Activated CD8-positive, alpha-beta T cell treated with anti-CD3 and anti-CD28 coated beads, Interleukin-2, amount 10 ng/mL, durations not matched to agents 7 days and 5 days (primary cell): ENCODE measurements at regions not wholly inside any gene's neighbourhood (a gene's known extent, or its start where the extent isn't known, plus 50 kb on each side); places are given as distances from the start of the nearest gene placed in this dataset.

Experiments used
- ATAC-seq: fragments of 150-1000 bp; cut with Tn5 transposase; one replicate; pipeline ENCODE4 v1.10.0; 2021; ENCODE audit warnings: moderate library complexity
- CTCF ChIA-PET: fragments of 350-600 bp; sonication (Branson Sonifier 250); formaldehyde crosslinking; loops from one replicate; lab custom pipeline; 2021; ENCODE audit warnings: antibody characterized with exemption; lab: Charles Lee
- POLR2A ChIA-PET: fragments of 350-600 bp; sonication (Branson Sonifier 250); formaldehyde crosslinking; loops from one replicate; lab custom pipeline; 2021; ENCODE audit warnings: antibody characterized with exemption; lab: Charles Lee
- DNase-seq: peaks from one replicate; pipeline ENCODE4 v3.0.0-alpha.2; 2020
- H3K27ac Mint-ChIP-seq: one replicate; pipeline ENCODE4 v1.8.0; 2021; ENCODE audit warnings: mild to moderate bottlenecking, mixed read lengths
- H3K27me3 Mint-ChIP-seq: one replicate; pipeline ENCODE4 v1.8.0; 2021; ENCODE audit warnings: low read depth, mixed read lengths
- H3K36me3 Mint-ChIP-seq: one replicate; pipeline ENCODE4 v1.8.0; 2021; ENCODE audit warnings: low read depth, mixed read lengths
- H3K4me1 Mint-ChIP-seq: one replicate; pipeline ENCODE4 v1.8.0; 2021; ENCODE audit warnings: low read depth, mixed read lengths
- H3K4me3 Mint-ChIP-seq: one replicate; pipeline ENCODE4 v1.8.0; 2021; ENCODE audit warnings: mild to moderate bottlenecking, mixed read lengths
- H3K9me3 Mint-ChIP-seq: one replicate; pipeline ENCODE4 v1.8.0; 2022; ENCODE audit warnings: mixed read lengths; ENCODE audit not compliant: insufficient read depth

- Mint-ChIP-seq H3K36me3 (no peaks in the 10 kb centered on the region), H3K4me3 (no peak overlapping the region), H3K27me3 (no peaks in the 10 kb centered on the region), H3K9me3 (peaks cover 44% of the 10 kb centered on the region), H3K27ac (no peak overlapping the region), H3K4me1 (no peaks in the 10 kb centered on the region)
- no peak for DNase-seq
- ChIA-PET POLR2A (no interaction called here), CTCF (no interaction called here)
- no peak for ATAC-seq
These were observed 59.0 kb upstream of the ZNF726 start for GRCh38 chr19:23855676-23856075.

- Mint-ChIP-seq H3K4me1 (no peaks in the 10 kb centered on the region), H3K9me3 (peaks cover 55% of the 10 kb centered on the region), H3K4me3 (no peak overlapping the region), H3K27ac (no peak overlapping the region), H3K27me3 (no peaks in the 10 kb centered on the region), H3K36me3 (no peaks in the 10 kb centered on the region)
- DNase-seq, result no peak
- POLR2A ChIA-PET, result no interaction called here
- CTCF ChIA-PET, result no interaction called here
- no peak for ATAC-seq
These were observed 62.7 kb upstream of the ZNF726 start for GRCh38 chr19:23851966-23852365.

- H3K9me3 Mint-ChIP-seq, result peaks cover 60% of the 10 kb centered on the region
These were observed 74.1 kb upstream of the ZNF681 start for GRCh38 chr19:23832717-23833327.

GRCh38 chr19:23823952-23824389 is 65.3 kb upstream of the ZNF681 start:
- Mint-ChIP-seq H3K9me3 (peaks cover 39% of the 10 kb centered on the region), H3K27me3 (no peaks in the 10 kb centered on the region), H3K4me3 (no peak overlapping the region), H3K27ac (no peak overlapping the region), H3K36me3 (peaks cover 15% of the 10 kb centered on the region), H3K4me1 (peaks cover 6% of the 10 kb centered on the region)
- ChIA-PET CTCF (interaction anchor here (1.1 kb wide), 1 partner anchor 61 kb away, joined by 3 read pairs; a partner anchor contains a TSS), POLR2A (no interaction called here)
- ATAC-seq, result peak; percentile 44
- DNase-seq, result peak; percentile 41

More at GRCh38 chr19:23832717-23833327, 74.1 kb upstream of the ZNF681 start:
- no peak for ATAC-seq
- Mint-ChIP-seq H3K27me3 (no peaks in the 10 kb centered on the region), H3K4me3 (no peak overlapping the region), H3K27ac (no peak overlapping the region), H3K36me3 (peaks cover 2% of the 10 kb centered on the region), H3K4me1 (no peaks in the 10 kb centered on the region)
- ChIA-PET POLR2A (interaction anchor here (1.0 kb wide), 1 partner anchor 33 kb away, joined by 3 read pairs; no protein-coding TSS in a partner anchor), CTCF (no interaction called here)
- no peak for DNase-seq

- no peak overlapping the region for H3K27ac Mint-ChIP-seq
- DNase-seq, result no peak
- H3K27me3 Mint-ChIP-seq, result no peaks in the 10 kb centered on the region
- H3K9me3 Mint-ChIP-seq, result peaks cover 44% of the 10 kb centered on the region
- peaks cover 6% of the 10 kb centered on the region for H3K4me1 Mint-ChIP-seq
- POLR2A ChIA-PET, result no interaction called here
- CTCF ChIA-PET, result interaction anchor here (1.1 kb wide), 1 partner anchor 59 kb away, joined by 3 read pairs; a partner anchor contains a TSS
- H3K4me3 Mint-ChIP-seq, result no peak overlapping the region
- peaks cover 16% of the 10 kb centered on the region for H3K36me3 Mint-ChIP-seq
- ATAC-seq, result no peak
These were observed 64.0 kb upstream of the ZNF681 start for GRCh38 chr19:23822735-23823134.

- H3K4me3 Mint-ChIP-seq, result no peak overlapping the region
- peaks cover 31% of the 10 kb centered on the region for H3K9me3 Mint-ChIP-seq
- H3K27ac Mint-ChIP-seq, result no peak overlapping the region
- H3K36me3 Mint-ChIP-seq, result peaks cover 7% of the 10 kb centered on the region
- DNase-seq (peak; percentile 54), ATAC-seq (no peak)
- ChIA-PET POLR2A (interaction anchor here (0.8 kb wide), 1 partner anchor 59 kb away, joined by 3 read pairs; no protein-coding TSS in a partner anchor), CTCF (interaction anchor here (0.9 kb wide), 1 partner anchor 77 kb away, joined by 3 read pairs; no protein-coding TSS in a partner anchor)
- no peaks in the 10 kb centered on the region for H3K4me1 Mint-ChIP-seq
- no peaks in the 10 kb centered on the region for H3K27me3 Mint-ChIP-seq
These were observed 58.8 kb upstream of the ZNF681 start for GRCh38 chr19:23817519-23817918.

GRCh38 chr19:23810496-23810895 is 51.8 kb upstream of the ZNF681 start:
- ChIA-PET CTCF (no interaction called here), POLR2A (no interaction called here)
- peaks cover 19% of the 10 kb centered on the region for H3K36me3 Mint-ChIP-seq
- peaks cover 10% of the 10 kb centered on the region for H3K9me3 Mint-ChIP-seq
- no peak for DNase-seq
- no peaks in the 10 kb centered on the region for H3K4me1 Mint-ChIP-seq
- no peak overlapping the region for H3K4me3 Mint-ChIP-seq
- no peak overlapping the region for H3K27ac Mint-ChIP-seq
- H3K27me3 Mint-ChIP-seq, result no peaks in the 10 kb centered on the region
- no peak for ATAC-seq
